NCI-H2196 (cell line): ENCODE measurements at regions not wholly inside any gene's neighbourhood (a gene's known extent, or its start where the extent isn't known, plus 50 kb on each side); places are given as distances from the start of the nearest gene placed in this dataset.
A peak's percentile ranks its signal among the peaks of the same experiment; 100 is the strongest.

ENCODE experiments used
- DNase-seq: peaks from one replicate; lab custom pipeline; 2025; ENCODE audit not compliant: unreplicated experiment; lab: John Stamatoyannopoulos, UW

DNA sequence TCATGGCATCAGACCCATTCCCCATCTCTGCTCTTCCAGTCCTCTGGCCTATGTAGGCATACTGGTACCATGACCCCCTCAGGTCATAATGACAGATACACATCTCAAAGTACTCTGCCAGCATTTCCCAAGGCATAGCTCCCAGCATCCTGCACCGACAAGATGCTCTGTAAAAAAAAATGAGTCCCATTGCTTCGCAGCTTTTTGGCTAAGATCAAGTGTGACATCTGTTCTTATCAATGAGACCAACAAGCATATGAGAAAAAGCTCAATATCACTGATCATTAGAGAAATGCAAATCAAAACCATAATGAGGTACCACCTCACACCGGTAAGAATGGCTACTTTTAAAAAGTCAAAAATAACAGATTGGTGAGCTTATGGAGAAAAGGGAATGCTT, 463.9 kb upstream of the PROK2 start:
- no peak for DNase-seq

DNA sequence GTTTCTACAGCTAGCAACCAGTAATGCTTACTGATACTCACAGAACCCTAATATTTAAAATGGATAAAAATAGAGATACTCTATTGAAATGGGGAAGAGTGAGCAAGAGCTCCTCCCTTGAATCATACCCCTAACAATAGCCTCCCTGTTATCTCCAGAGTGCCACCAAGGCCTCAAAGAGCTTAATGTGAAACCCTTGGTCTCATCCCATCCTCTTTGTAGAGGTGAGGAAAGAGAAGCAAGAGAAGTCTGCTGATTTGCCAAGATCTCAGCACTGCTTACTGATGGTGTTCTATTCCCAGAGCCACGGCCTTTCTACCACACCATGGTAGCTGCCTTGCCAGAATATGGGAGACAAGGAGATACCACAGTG, 463.4 kb upstream of the PROK2 start:
- no peak for DNase-seq

DNA sequence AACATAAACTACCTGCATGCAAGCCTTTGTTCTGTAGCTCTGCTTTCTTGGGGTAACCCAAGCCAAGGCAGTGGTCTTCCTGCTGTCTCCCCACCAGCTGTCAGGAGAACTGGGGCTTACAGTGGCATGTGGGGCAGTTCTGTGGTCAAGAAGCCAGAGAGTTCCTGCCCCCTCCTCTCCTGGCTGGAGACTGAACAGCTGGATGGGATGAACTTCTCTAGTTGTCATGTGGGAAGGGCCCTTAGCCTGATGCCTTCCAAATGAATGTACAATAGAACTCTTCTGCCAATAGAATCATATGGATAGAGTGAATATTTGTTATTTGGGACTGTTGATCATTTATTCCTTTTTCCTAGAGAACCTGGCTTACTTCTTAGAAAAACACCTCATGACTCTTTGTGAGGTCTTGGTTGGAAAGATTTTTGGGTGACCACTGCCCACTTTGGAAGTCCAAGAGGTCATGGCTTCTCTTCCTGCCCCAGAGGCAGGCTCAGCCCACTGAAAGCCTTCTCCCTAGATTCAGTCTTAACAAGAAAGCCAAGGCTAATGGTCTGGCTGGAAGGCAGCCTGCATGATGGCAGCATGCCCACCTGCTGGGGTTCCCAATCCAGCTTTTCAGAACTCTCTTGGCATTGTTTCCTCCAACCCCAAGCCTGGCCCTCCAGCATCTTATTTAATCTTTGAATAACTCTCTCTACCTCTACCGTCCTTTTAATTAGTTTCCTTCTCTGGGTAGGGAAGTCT, 462.9 kb upstream of the PROK2 start:
- no peak for DNase-seq

DNA sequence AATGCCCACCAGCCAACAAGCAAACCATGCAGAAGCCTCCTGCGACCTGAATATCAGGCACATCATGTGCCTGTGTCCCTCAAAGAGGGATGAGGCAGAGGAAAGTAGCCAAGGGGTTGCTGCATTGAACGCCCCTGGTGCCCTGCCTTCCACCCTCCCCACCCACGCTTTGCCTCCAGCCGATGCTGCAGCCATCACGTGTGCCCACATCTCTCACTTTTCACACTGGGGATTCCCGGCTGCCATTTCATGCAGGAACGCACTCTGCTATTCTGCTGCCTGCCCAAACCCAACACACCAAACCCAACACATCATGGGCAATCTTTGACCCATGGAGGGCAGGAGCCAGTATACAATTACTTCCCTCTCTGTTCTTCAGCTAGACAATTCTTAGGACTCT, 462.2 kb upstream of the PROK2 start:
- no peak for DNase-seq

DNA sequence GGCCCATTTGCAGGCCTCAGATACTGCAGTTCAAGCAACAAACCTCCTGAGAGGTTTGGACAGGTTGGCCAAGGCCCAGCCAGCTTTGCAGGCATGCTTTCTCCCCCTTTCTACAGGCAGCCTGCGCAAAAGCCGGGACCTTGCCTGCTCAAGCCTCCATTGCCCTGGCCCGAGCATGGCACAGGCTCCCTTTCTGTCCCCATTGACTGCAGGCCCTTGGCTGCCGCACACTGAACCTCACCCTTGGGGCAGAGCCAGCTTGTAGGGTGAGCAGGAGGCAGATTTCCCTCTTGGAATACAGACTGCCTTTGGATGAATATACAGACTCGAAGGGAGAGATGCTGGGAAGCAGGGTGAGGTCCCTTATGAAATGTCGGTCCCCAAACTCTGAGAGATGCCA, 461.7 kb upstream of the PROK2 start:
- DNase-seq, result no peak

DNA sequence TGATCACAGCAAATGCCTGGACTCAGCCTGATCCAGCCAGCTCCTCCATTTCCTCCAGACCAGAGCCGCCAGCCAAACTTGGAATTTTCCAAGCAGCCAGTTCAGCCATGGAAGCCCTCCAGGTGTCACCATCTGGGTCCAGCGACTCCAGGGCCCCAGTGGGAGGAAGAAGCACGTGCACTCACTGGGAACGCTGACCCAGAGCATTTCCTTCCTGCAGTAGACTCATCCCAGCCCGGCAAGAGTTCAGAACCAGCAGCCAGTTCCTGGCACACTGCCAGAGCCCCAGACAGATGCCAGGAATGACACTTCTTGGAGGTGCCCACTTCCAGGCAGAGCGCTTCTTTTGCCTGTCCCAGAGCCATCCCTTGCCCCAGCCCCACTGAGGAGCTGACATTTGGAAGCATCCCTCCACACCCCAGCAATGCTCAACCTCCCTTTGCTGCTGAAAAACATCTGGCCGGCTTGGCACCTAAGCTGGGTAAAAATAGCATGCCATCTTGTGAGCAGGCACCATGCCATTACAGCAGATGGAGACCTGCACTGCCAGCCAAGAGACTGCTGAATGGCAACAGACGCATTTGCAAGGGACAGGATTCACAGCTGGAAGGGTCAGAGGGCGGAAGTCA, 460.3 kb upstream of the PROK2 start:
- DNase-seq, result no peak

DNA sequence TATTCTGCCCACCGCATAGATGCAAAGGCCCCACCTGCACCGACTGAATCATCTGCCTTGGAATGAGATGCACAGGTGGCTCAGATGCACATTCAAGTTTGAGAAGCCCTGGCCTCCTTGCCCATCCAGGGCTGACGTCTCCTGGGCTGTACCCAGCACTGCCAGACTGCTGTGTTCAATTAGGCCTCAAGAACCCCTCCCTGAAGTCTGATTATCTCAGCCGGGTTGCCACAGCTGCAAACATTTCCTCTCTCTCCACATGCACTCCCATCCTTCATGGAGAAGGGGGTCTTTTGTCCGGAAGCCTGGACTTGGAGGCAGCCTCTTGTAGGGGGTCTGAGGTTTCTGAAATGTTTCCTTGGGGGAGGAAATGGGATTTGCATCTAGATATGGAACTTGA, 459.4 kb upstream of the PROK2 start:
- DNase-seq, result no peak

DNA sequence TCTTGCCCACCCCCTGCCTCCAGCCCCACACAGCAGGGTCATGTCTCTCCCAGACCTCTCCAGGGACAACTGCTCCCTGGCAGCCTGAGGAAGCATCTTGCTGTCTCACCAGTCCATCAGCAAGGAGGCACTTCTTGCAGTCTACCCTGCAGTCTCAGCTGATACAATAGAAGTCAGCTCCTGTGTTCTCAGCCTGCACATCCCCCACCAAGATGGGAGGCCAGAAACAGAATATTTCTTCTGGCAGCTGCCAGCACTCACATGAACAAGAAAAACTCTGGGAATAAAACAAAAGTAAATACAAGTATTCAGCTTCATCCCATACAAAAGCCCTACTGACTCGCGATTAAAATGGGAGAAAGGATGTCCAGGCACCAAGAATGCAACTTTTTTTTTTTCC, 457.4 kb upstream of the PROK2 start:
- DNase-seq, result no peak

DNA sequence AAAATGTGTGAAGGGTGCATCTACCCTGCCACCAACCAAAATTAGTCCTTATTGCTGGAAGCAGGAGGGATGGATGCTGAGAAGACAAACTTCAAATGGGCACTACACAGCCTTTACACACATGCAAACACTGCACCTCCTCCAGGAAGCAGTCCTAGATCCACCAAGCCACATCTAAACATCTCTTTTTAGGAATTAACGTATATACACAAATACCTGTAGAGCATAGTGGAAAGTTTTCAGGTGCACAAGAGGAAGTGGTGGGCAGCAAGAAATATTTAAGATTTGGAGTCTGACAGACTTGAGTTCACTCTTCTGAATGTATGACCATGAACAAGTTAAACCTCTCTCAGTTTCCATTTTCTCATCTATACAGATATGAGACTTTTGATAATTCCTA, 456.6 kb upstream of the PROK2 start:
- no peak for DNase-seq

DNA sequence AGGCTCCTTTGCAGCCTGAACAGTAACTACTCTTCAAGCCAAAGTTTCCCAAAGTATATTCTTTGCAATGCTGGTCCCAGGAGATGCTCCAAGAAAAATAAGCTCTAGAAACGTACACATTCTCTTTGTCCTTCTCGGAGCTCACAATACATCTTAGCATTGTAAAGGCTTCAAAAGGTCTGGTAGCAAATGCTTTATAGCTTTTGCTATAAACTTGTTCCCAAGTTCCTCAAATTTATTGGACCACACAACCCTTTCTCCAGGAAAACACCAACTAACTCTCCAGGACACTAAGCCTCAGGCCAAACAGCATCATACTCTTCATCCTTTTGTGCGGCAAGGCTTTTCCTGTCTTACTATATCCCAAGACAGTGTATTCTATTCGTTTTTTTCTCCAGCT, 455.6 kb upstream of the PROK2 start:
- no peak for DNase-seq

DNA sequence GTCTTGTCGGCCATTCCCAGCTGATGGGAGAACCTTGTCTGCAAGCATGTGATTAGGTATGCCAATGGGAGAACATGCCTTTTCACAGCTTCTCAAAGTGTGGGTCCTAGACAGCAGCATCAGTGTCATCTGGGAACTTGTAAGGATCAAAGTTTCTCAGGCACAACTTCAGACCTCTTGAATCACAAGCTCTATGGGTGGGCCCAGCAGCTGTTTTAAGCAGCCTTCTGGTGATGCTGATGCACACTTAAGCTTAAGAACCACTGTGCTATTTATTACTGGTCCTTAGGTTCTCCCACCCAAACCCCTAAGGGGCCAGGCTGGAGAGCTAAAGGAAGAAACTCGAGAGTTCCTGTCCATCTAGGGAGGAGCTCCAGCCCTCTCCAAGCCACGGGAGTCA, 453.9 kb upstream of the PROK2 start:
- DNase-seq, result no peak

DNA sequence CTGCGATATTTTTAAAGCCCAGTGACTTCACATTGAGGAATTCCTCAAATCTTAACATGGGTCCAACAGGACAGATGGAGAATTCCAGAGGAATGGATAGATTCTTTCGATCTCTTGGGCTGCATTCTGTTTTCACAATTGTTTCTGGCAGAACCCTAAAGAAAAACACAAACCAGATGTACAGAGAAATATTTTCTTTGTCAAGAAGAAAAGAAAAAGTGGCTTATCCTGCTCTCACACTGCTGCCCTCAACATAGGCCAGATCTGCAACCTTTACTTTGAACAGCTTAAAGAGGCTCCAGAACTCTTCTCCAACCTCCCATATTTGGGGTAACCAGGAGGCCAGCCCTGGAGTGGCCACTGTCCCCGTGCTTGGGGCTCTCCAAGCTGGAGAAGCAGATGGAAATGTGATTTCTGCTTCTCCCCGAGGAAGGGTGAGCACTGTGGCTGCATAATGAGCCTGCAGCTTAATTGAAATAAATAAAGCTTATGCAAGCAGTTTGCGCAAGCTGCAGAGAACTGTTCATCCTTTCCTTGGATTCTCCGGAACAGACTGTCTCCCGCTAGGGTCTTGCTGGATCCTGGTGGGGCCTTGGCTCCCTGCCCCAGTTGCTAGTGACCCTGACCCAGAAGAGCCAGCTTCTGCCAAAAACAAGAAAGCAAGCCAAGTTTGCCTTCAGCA, 453.2 kb upstream of the PROK2 start:
- no peak for DNase-seq

DNA sequence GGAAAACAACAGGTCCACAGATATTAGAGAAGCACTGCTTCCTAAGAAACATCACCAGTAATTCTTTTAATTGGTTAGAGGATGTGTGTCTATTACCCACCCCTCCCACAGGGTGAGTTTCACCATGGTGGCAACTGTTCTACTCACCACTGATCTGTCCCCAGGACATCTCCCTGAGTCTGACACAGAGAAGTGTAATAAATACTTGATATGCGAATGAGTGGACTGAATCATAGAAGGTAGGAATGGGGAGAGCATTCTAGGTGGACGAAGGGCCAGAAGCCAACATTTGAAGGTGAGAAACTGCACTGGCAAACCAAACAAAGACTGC, 452.7 kb upstream of the PROK2 start:
- no peak for DNase-seq

DNA sequence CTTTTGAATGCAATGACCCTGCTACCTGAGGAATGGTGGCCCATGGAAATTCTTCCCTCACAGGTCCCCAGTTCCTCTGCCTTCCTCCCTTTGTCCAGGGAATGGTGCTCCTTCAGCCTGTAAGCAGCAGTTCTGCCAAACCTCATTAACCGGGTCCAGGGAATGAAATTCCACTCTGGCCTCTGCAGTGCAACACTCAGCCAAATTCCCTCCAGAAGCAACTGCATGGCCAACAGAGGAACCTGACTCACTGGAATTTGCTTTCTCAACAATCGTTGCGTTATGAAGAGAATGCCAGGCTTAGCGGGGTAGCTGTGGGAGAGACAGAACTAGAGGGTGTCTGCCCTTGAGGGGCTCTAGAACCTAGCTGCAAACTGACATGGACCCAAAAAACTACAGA, 449.4 kb upstream of the PROK2 start:
- no peak for DNase-seq

DNA sequence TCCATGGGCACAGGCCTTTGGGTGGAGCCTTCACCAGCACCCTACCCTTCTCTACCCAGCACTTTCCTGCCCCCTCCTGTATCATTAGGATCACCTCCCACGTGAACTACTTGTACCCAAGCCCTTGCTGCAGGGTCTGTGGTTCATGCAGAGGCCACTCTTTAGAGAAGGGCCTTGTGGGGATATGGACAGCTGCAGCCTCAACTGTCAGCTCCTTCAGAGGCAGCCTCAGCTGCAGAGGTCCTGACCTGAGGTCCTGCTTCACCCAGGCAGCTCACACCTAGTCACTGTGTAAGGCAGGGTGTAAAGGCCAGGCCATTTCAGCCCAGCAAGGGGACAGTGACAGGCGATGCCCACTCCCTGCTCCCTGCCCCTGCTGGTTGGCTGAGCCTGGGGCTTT, 448.6 kb upstream of the PROK2 start:
- no peak for DNase-seq

DNA sequence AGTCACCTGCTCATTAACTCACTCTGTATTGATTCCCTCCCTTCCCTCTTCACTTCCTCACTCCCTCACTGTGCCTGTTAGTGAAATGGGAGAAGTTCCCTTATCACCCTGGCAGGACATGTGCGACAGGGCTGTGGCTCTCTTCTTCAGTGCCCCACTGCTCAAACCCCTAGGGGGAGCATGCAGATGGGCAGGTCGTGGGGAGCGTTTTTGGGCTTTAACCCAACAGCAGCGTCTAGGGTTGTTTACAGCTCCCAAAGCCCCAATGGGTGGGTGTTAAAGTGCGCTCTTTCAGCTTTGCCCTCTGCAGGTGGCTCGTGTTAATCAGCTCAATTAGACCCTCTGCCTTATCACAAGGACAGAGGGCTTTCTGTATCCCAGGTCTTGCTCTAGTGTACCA, 447.8 kb upstream of the PROK2 start:
- no peak for DNase-seq

DNA sequence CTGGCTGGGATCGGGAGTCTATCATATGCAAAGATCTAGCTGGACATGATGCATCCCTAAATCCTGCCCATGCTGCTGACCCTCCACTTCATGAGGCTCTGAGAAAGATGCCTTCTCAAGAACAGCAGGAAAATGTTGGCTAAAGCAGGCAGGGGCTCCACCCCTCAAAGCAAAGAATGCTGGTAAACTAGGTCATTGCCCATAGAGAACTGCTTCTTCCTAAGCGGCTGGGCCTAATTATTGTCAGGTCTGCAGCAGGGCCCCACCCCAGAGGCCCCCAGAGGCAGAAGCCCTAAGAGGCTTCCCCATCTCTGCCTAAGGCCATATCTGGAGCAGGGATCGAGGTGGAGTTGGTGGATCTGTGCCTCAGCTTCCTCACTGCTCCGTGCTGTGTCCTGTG, 447.4 kb upstream of the PROK2 start:
- no peak for DNase-seq

DNA sequence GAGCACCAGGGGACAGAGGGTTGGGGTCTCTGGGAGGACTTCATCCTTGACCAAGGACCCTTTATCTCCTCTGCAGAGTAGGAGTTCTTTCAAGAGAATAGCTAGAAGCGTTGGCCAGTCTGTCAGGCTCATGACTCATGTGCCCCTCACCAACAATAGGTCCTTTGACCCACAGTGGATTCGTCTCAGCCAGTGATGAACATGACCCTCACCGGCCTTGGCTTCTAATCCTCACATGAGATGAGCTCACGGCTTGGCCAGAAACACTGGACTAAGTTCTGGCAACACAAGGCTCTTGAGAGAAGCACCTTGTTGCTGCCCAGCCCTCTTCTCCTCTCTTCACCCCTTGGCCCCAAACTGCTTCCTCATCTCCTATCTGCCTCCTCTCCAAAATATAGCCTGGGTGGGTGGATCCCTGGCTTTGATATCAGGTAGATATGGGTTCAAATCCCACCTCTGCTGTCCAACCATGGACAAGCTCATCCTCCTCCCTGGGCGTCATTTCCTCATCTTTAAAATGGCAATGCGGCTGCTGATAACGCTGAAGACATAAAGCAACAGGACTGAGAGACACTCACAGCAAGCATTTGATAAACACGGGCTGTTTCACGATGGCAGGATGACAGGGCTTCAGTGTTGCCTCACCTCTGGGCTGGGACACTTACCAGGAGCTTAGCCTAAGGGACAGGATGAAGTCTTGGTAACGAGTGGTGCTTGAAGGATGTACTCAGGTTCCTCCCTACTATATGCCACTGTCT, 446.7 kb upstream of the PROK2 start:
- no peak for DNase-seq

DNA sequence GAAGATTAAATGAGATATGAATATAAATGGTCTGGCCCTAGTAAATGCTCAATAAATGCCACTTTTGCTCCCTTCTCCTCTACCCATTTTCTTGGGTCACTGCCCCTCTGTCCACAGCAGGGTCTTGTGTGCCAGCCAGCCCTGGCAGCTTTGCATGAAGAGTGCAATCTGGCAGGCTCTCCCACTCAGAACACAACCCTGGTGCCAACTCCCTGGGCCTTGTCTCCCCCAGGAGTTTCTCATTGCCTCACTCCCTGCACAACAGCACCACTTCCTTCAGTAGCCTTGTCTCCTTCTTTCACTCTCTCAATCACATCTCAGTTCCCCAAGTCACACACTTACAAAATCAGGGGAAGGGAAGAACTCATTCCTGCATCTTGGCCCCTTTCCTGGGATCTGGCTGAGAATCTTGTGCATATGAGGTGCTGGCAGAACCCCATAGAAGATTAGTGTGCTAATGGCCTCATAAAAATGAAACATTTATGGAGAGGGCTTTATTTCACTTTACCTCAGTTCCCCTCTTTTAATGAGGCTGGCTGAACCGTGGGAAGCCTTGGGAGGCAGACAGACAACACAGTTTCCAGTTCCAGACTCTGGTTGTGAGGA, 445.9 kb upstream of the PROK2 start:
- DNase-seq, result no peak

DNA sequence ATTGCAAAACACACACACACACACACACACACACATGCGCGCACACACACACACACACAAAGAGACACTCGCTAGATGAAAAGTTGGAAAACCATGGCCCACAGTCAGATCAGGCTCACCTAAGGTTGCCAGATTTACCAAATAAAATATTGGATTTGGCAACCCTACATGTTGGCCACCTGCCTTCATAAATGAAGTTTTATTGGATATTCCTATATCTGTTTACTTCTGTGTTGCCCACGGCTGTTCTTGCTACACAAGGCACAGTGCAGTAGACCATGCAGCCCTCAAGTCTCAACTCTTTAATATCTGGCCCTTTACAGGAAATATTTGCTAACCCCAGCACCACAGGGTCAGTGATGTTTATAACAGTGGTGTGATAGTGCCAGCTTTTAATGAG, 445.0 kb upstream of the PROK2 start:
- DNase-seq, result peak; percentile 39

DNA sequence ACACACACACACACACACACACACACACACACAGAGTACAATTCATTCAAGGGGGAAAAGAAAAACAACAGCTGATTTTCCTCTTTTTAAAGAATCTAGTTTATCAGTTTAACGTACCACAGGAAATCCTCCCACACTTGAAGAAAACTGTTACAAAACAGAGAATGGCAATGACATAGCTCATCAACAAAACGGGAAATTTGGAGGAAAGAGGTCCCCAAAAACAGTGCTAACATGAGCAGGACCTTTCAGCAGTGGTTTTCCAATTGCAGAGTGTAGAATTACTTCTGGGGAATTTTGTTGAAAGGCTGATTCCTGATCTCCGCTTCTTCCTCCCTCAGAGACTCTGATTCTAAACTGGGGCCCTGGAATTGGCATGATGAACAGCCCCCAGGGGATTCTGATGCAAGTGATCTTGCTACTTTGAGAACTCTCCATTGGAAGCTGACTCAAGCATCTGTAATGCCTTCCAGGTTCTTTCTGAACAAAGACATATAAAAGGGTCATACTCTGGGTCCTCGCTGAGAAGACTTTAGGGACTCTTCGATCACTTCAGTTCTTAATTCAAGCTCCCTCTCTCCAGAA, 442.6 kb upstream of the PROK2 start:
- no peak for DNase-seq
